ENCODE measurements at regions not wholly inside any gene's neighbourhood (a gene's known extent, or its start where the extent isn't known, plus 50 kb on each side); places are given as distances from the start of the nearest gene placed in this dataset.
A peak's percentile ranks its signal among the peaks of the same experiment; 100 is the strongest.

DNA sequence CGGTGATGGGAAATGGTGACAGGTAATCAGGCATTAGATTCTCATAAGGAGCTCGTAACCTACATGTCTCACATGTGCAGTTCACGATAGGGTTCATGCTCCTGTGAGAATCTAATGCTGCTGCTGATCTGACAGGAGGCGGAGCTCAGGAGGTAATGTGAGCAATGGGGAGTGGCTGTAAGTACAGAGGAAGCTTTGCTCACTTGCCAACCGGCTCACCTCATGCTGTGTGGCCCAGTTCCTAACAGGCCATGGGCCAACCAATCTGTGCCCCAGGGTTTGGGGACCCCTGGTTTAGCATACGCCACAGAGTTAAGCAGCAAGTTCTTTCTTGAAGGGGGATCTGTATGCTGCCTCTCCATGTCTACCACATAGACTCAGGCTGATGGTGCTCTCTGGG, 133.1 kb downstream of the IQUB start:
- no peak for ATAC-seq
- intact Hi-C loops (cut with DNase I, micrococcal nuclease), result no loop called here
- no peak for DNase-seq

DNA sequence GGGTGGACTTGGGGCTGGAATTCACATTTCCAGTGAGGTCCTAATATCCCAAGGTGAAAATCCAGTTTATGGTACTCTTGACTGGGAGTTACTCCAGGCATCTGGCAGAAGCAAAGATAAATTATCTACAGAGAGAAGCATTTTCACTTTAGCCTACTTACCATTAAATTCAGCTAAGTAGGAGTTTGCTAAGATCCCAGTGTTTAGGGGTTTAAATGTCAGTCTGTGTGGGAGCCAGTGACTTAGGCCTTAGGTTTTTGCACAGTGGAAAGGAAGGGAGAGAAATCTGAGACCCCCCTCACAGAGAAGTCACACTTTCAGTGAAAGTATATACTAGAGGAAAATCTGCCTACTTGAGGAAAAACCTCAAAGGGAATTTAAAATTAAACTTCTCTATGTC, 134.2 kb downstream of the IQUB start:
- intact Hi-C loops (cut with DNase I, micrococcal nuclease), result no loop called here
- DNase-seq (no peak), ATAC-seq (no peak)

DNA sequence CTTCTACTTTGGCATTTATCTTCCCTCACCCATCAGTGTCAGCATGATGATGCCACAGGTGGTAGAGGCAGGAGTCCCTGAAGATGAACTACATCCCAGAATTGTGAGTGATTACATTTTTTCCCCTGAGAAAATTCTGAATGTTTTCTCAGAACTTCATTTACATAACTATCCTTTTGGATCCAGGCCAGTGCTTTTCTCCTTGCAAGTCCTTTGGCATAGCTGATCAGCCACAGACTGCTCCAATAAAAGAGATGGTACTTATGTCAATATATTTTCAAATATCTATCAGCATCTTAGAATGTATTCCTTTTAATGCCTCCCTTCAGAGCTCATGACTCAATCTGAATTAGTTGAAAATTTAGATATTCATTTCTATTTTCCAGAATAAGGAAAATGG, 135.5 kb downstream of the IQUB start:
- intact Hi-C loops (cut with DNase I, micrococcal nuclease), result no loop called here
- ATAC-seq, result no peak
- no peak for DNase-seq

DNA sequence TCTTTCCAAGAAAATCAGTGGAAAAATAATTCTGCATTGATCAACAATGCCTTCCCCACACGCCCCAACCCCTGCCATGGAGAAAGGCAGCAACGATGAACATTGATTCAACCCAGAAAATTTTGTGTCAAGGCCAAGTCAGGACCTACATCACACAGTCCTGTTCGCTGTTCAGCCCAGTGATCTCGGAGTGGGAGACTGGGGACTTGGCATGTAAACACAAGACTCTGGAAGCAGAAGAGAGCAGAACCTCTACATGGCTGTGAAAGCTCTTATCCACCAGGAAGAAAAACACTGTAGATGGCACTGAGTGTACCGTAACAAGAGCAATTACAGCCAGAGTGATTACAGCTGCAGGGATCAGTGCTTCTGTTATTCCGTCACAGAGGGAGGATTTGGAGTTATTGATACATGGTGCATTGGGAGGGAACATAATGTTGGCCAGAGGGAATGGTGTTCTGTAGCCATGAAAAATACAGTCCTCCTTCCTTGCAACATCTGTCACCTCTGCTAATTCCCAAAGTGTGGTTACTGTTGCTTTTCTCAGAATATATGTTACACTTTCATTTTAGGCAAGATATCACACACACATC, 136.6 kb downstream of the IQUB start:
- ATAC-seq (no peak), DNase-seq (no peak)
- intact Hi-C loops (cut with DNase I, micrococcal nuclease), result no loop called here

DNA sequence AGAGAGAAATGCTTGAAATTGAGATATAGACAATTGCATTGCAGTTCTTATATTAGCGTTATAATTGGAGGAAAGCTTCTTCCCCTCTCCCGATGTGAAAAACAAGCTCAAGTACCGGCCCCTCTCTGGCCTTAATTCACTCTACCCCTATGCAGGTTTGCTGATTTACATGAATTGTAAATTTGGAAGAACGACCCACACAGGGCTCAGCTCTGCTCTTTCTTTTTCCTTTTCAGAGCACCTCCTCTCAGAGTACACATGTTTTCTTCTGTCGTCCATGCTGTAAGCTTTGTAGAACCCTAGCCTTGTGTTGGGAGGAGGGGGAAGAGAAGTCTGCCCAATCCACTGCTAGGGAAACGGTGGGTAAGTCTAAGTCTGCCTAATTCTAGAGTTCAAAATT, 140.8 kb downstream of the IQUB start:
- intact Hi-C loops (cut with DNase I, micrococcal nuclease), result no loop called here
- DNase-seq (no peak), ATAC-seq (no peak)

DNA sequence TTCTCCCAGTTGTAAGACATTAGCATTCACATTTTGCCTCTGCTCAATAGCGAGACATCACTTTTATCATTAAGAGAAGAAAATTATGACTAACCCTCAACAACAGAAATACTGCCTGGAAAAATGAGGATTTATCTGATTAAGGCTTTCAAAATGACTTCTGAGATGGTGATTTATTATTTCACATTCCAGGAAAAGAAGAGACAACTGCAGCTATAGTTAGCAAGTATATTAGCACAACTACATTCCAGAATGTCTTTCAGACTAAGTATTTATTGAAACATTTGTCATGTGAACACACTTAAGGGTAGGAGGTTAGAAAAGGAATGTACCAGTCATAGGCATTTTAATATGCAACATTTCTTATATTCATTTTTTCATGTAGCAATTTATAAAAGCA, 162.0 kb downstream of the IQUB start:
- intact Hi-C loops (cut with DNase I, micrococcal nuclease), result no loop called here
- DNase-seq (no peak), ATAC-seq (no peak)

DNA sequence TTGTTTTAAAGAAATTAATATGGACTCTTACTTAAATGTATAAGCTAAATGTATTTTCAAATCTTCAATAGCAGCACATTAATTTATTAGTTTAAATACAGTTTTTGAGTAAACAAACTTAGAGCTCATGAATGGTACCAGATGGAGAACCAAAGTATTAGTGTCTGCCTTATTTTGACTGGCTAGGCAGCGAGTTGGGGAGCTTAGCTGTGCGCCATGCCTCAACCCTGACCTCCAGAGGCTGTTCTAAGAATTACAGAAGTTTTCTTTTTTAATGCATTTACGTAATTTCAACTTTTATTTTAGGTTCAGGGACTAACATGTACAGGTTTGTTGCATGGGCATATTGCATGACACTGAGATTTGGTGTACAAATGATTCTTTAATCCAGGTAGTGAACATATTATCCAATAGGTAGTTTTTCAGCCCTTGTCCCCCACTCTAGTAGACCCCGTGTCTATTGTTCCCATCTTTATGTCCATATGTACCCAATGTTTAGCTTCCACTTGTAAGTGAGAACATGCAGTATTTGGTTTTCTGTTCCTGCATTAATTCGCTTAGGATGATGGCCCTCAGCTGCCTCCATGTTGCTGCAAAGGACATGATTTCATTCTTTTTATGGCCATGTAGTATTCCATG, 166.8 kb downstream of the IQUB start:
- DNase-seq (peak in 1 of 2 donors; percentile 12), ATAC-seq (peak; percentile 73)
- intact Hi-C loops (cut with DNase I, micrococcal nuclease), result no loop called here

DNA sequence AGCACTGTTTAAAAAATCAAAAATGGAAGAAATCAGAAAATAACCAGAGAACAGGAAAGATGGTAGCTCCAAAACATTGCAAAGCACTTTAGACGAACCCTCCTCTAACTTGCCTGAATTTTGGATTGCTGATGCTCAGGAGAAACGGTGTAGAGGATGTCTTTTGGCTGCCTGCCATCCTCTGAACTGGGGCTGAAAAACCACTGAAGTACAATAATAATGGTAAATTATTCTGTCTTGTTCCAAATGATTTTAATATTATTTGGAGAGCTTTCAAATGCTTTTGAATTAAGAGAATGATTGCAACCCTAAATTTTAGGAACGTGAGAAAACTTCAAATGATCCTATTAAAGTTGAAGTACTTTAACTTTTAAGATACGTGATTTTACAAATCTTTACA, 167.3 kb upstream of the SLC13A1 start:
- no peak for DNase-seq
- no peak for ATAC-seq
- intact Hi-C loops (cut with DNase I, micrococcal nuclease), result no loop called here

DNA sequence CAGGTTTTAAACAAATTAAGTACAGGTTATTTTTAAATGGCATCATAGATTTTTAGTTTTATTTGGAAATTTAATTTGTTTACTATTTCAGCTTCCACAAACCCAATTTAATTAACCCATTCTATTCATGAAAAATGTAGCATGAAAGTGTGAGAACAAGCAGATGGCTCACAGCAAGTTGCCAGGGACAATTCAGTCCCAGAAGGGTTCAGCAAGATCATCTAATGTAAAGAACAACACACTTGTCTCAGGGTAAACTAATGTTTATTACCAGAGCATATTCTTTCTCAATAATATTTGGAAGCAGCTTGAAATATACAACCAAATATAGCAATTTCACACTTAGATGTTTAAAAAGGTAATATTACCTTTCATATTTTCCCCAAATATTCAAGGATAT, 166.9 kb upstream of the SLC13A1 start:
- ATAC-seq (no peak), DNase-seq (no peak)
- intact Hi-C loops (cut with DNase I, micrococcal nuclease), result no loop called here

DNA sequence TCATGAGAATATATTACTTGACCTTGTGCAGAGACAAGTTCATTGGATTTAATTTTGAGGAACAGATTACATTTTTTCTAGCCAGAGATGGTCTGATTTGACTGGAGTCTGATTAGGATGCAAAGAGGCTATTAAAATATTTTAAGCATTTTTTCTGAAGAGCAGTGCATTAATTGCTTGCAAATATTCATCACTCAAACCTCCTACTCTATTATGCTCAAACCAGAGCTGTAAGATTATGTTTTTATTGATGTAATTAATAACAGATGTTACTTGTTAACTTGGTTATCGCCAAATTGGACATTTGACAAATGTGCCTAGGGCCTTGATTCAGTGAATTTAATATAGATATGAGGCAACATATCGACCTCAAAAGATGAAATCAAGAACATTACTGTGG, 160.9 kb upstream of the SLC13A1 start:
- DNase-seq (no peak), ATAC-seq (no peak)
- intact Hi-C loops (cut with DNase I, micrococcal nuclease), result no loop called here

DNA sequence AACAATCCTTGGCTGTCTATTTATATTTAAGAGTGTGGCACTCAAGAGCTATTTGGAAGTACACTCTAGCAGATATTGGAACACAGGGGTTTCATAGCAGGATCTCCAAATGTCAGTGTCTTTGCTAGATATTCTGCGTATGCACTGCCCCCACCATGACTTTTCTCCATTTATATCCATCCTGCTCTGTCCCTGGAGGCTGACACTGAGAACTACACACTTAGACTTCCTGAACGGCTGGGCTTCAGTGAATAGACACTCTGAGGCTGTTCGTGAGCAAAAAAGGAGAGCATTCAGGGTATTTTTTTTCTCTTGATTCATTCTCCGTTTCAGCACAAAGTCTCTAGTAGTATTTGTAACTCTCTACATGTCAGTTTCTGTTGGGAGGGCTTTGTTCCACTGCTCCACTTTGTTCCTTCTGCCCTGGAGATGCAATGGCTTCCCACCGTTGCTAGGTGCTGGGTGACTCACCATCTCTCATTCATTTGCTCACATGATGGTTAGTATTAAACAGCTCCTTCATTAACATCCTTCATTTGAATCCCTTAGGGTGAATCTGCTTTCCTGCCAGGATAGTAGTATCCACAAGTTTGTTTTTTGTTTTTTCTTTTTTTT, 155.9 kb upstream of the SLC13A1 start:
- intact Hi-C loops (cut with DNase I, micrococcal nuclease), result no loop called here
- DNase-seq, result no peak
- ATAC-seq, result no peak

DNA sequence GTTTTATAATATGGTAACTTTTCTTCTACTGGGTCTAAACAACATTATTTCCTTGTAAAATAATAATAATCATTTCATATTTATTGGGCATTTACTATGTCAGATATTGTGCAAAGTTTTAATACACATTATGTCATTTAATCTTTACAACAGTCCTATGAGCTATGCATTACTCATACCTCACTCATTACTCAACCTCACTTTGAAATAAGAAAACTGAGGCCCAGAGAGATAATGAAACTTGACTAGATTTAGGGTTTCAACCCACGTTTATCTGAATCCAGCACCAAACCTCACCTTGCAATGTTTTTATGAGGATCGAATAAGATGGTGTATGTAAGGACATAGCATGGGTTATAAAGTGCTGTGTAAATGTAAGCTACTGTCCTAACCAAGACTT, 153.2 kb upstream of the SLC13A1 start:
- intact Hi-C loops (cut with DNase I, micrococcal nuclease), result no loop called here
- no peak for ATAC-seq

DNA sequence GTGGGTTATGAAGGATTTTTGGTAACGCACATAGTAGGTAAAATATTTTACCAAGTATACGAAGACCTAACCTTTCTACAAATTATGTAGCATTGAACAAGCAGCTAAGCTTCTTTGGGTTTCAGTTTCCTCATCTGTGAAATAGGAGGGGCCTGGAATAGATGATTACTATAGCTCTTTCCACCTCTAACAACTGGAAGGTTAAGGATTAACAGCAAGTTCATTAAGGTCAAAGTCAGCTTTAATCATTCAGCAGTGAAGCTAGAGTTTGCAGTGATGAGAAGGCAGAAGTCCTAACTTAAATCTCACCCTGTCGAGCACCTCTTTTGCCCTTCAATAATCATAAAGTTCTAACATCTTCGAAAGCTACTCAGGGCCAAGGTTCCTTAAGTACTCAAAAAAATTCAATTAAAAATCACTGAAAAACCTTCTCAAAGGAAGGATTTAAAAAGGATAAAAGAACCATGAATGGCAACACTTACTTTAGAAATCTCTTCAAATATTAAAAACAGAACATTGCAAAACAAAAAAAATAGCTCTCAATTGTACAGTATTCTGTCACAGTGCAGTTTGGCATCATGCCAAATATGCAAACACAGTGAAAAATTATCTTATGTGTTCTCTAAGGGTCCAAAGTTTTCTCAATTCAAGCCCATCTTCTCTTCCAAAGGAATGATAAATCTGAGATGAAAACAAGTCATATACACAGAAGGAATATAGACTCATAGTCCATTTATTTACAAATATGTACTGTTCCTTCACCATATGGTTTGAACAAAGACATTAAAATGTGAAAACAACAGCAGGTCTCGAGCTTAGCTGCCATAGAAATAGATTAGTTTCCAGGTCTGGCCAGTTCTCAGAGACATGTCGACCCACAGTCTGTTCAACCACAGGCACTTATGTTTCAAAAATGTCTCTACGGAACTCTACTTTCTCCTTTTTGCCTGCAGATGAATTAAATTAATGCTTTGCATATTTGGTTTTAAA, 152.0 kb upstream of the SLC13A1 start:
- intact Hi-C loops (cut with DNase I, micrococcal nuclease), result no loop called here
- DNase-seq, result no peak

More for the DNA sequence above, 153.2 kb upstream of the SLC13A1 start:
- DNase-seq, result no peak

DNA sequence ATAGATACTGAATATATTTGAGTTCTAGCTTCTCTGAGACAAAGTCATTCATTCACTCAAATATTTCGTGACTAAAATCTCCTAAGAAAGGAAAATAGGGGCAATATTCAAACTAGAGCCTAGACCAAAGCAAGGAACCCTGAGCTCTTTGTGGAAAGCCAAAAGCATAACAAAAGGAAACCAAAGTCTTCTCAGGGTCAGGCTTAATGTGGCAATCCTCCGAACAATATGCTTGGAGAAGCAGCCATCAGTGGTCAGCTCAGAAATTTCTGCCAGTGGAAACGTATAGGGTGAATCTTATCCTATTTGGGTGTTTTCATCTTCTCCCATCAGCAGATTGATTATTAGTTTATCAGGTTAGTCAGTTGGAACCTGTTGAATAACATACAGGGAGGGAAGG, 151.3 kb upstream of the SLC13A1 start:
- ATAC-seq (no peak), DNase-seq (no peak)
- intact Hi-C loops (cut with DNase I, micrococcal nuclease), result no loop called here

More for the DNA sequence above, 152.0 kb upstream of the SLC13A1 start:
- peak; percentile 73 for ATAC-seq

DNA sequence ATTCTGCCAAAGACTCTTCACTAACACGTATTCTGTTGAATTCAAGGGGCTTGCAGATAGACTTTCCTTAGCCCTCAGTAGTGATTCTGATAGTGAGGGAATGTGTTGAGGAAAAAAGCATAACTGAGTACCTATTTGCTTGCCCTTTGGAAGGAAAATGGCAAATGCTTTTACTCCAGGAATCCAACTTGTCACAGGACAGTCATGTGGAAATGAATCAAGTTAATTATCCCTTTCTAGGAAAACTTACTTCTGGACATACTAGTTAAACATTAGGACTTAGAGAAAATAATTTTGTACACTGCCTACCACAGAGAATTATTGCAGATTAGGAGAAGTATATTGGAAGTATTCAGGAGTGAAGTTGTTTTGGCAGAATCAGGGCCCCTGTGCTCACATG, 148.9 kb upstream of the SLC13A1 start:
- ATAC-seq (no peak), DNase-seq (no peak)
- intact Hi-C loops (cut with DNase I, micrococcal nuclease), result no loop called here

DNA sequence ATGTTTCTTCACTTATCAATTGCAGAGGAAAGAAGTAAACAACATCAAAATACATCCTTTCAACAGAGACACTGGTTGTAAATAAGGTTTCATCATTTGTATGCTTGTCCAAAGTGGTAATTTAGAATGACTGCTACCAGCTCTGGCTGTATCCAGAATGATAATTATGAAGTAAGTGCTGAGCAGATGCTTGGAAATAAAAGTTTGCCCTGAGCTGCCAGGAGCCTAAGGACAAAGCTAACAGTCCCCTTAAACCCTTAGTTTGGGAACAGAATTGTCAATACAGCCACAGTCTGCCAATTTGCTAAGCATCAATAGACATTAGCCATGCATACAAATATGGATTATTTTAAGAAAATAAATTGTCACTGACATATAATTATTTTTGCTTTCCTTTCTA, 147.0 kb upstream of the SLC13A1 start:
- intact Hi-C loops (cut with DNase I, micrococcal nuclease), result no loop called here
- no peak for ATAC-seq
- DNase-seq, result no peak

DNA sequence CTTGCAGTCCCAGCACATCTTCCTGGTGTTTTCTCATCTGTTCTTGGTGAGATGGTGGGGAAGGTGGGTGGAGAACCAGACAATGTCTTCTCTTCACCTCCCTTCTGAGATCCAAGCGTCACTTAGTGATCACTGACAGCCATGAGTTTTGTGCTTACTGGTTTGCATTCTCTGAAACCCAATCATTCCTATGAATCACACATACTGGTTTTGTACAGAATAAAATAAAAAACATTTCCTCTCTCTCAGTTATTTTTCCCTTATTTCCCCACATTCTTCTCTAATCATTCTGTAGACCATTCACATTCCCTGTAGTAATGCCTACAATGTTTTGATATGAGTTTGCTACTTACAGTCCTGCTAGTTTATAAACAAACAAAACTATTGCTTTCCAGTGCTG, 143.8 kb upstream of the SLC13A1 start:
- intact Hi-C loops (cut with DNase I, micrococcal nuclease), result no loop called here
- ATAC-seq (no peak), DNase-seq (no peak)

DNA sequence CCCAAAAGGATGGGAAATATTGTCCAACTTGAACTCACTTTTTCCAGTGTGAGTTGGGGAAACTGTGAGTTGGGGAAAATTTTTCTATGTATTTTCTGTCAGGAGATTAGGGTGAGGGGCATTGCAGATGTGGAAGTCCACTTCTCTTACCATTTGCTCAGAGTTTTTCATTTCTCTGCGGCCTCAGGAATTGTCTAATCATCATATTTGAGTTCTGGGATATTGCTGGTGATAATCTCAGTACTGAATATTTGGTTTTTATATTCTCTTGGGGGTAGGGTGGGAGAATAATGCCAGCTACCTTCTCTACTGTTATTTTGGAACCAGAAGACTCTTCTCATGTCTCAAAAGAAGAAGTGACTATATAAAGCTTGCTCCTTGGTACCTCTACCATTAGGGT, 141.3 kb upstream of the SLC13A1 start:
- ATAC-seq (no peak), DNase-seq (no peak)
- intact Hi-C loops (cut with DNase I, micrococcal nuclease), result no loop called here

DNA sequence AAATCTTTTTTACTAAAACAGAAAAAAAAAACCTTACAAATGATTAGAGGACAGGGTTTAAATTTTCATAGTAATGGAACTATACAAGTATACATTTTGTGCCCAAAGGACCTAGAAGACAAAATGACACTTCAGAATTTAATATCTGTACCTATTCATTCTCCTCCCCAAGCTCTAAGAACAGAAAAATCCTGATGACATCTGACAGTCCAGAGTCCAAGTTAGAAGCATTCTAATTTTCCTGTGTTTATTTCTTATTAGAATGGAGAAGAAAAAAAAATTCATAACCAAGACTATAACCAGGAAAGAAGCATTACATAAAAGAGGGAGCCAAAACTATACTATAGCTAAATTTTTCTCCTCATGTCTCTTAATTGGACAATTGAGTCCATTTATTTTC, 138.9 kb upstream of the SLC13A1 start:
- DNase-seq (no peak), ATAC-seq (peak; percentile 69)
- intact Hi-C loops (cut with DNase I, micrococcal nuclease), result no loop called here

All from left colon (tissue), 2 donors.